GM12878 (cell line): ENCODE measurements at regions not wholly inside any gene's neighbourhood (a gene's known extent, or its start where the extent isn't known, plus 50 kb on each side); places are given as distances from the start of the nearest gene placed in this dataset.

ENCODE experiments used
- ATAC-seq: fragments of 200-7000 bp; cut with Tn5 transposase; 3 replicates; pipeline ENCODE4 v1.9.1; 2020; ENCODE audit warnings: mild to moderate bottlenecking, moderate library complexity
- BruUV-seq: library from RNA; stranded (reverse); fragments of 400-500 nt; replicated peaks from 2 replicates; lab custom pipeline; 2021; lab: Mats Ljungman, UMichigan
- CTCF ChIA-PET: fragments of 300-600 bp; sonication (Branson Sonifier 250); formaldehyde crosslinking; extraction: SDS; loops from one replicate; lab custom pipeline; 2021; ENCODE audit warnings: inconsistent platforms; lab: Yijun Ruan, JAX
- POLR2A ChIA-PET: fragments of 350-600 bp; formaldehyde crosslinking; extraction: SDS; loops from one replicate; lab custom pipeline; 2021; ENCODE audit warnings: inconsistent platforms; lab: Charles Lee
- RAD21 ChIA-PET: fragments of 300-600 bp; sonication (Branson Sonifier 250); formaldehyde crosslinking; loops from one replicate; lab custom pipeline; 2023; ENCODE audit warnings: antibody characterized with exemption; ENCODE audit not compliant: unreplicated experiment; lab: Charles Lee
- SMC1A ChIA-PET: fragments of 300-600 bp; sonication (Branson Sonifier 250); formaldehyde crosslinking; loops from one replicate; lab custom pipeline; 2023; ENCODE audit not compliant: unreplicated experiment, uncharacterized antibody; lab: Charles Lee
- DNase-seq: peaks from one replicate; pipeline ENCODE4 v3.0.0-alpha.2; 2011; ENCODE audit warnings: low read depth, low spot score
- FAIRE-seq: peaks from 3 replicates; lab custom pipeline; 2011; peaks lifted over from hg19 to GRCh38; lab: Jason Lieb, UNC
- H2AFZ ChIP-seq: 2 replicates; pipeline ENCODE4 v1.6.0; 2011; ENCODE audit warnings: low read depth, low read length, control low read depth; ENCODE audit not compliant: control insufficient read depth
- H3K27ac ChIP-seq: 2 replicates; pipeline ENCODE4 v1.5.1; 2011; ENCODE audit warnings: control low read depth; ENCODE audit not compliant: control insufficient read depth, insufficient read depth
- H3K27me3 ChIP-seq, 2 experiments: replicated peaks in 1 of 2; 2 replicates each; pipeline versions ENCODE4 v1.6.0 to v1.6.1; 2011; ENCODE audit warnings: low read length in 1 of 2; ENCODE audit not compliant: control insufficient read depth in 2 of 2, insufficient read depth in 2 of 2
- H3K36me3 ChIP-seq, 2 experiments: 2 replicates each; pipeline ENCODE4 v1.5.1; 2011; ENCODE audit warnings: low read length in 1 of 2; ENCODE audit not compliant: control insufficient read depth in 2 of 2, insufficient read depth in 2 of 2
- H3K4me1 ChIP-seq: 2 replicates; pipeline ENCODE4 v1.6.1; 2011; ENCODE audit warnings: mild to moderate bottlenecking, low read length, moderate library complexity, mixed read lengths; ENCODE audit not compliant: control insufficient read depth, insufficient read depth
- H3K4me2 ChIP-seq: 2 replicates; pipeline ENCODE4 v1.6.0; 2011; ENCODE audit warnings: control low read depth; ENCODE audit not compliant: control insufficient read depth, insufficient read depth
- H3K4me3 ChIP-seq: fragments of 200-600 bp; sonication (generic); 2 replicates; pipeline ENCODE4 v1.5.1; 2016
- H3K79me2 ChIP-seq: 2 replicates; pipeline ENCODE4 v1.6.0; 2011; ENCODE audit warnings: low read length; ENCODE audit not compliant: control insufficient read depth, insufficient read depth
- H3K9ac ChIP-seq: 2 replicates; pipeline ENCODE4 v1.8.0; 2011; ENCODE audit warnings: low read length, control low read depth, mixed read lengths; ENCODE audit not compliant: control insufficient read depth, insufficient read depth
- H3K9me3 ChIP-seq: replicated peaks from 3 replicates; pipeline ENCODE4 v1.5.1; 2011; ENCODE audit warnings: mild to moderate bottlenecking, low read length; ENCODE audit not compliant: control insufficient read depth, insufficient read depth
- H4K20me1 ChIP-seq: 2 replicates; pipeline ENCODE4 v1.6.0; 2011; ENCODE audit not compliant: control insufficient read depth, insufficient read depth
- CHD4 ChIP-seq: fragments of 200-600 bp; sonication (generic); IDR thresholded peaks from 2 replicates; pipeline ENCODE4 v1.6.1; 2016; ENCODE audit warnings: mild to moderate bottlenecking
- DPF2 ChIP-seq: fragments of 450-650 bp; IDR thresholded peaks from 2 replicates; pipeline ENCODE4 v1.6.1; 2017; ENCODE audit warnings: mild to moderate bottlenecking
- FOS ChIP-seq: IDR thresholded peaks from 3 replicates; pipeline ENCODE4 v1.6.1; 2011; ENCODE audit warnings: borderline replicate concordance; ENCODE audit not compliant: insufficient read length; ENCODE audit errors: extremely low read depth
- MEF2A ChIP-seq: IDR thresholded peaks from 2 replicates; pipeline ENCODE4 v1.6.1; 2011; ENCODE audit warnings: low read depth, mild to moderate bottlenecking, low read length, moderate library complexity; ENCODE audit not compliant: insufficient read depth
- MTA3 ChIP-seq: IDR thresholded peaks from 2 replicates; pipeline ENCODE4 v1.6.1; 2012; ENCODE audit warnings: low read length, inconsistent platforms, borderline replicate concordance
- RCOR1 ChIP-seq: conservative IDR thresholded peaks from 2 replicates; pipeline ENCODE4 v1.6.1; 2012; ENCODE audit warnings: low read depth, low read length, improper control_type of control experiment
- SIN3A ChIP-seq: IDR thresholded peaks from 2 replicates; pipeline ENCODE4 v1.6.1; 2012; ENCODE audit warnings: low read depth, low read length, improper control_type of control experiment
- SMAD1 ChIP-seq: fragments of 450-650 bp; IDR thresholded peaks from 2 replicates; pipeline ENCODE4 v1.6.1; 2018; ENCODE audit warnings: mild to moderate bottlenecking, low read depth; ENCODE audit not compliant: partially characterized antibody
- SRF ChIP-seq, 2 experiments: IDR thresholded peaks; 2 replicates each; pipeline ENCODE4 v1.6.1; 2011; ENCODE audit warnings: low read depth in 2 of 2, low read length in 2 of 2, mild to moderate bottlenecking in 1 of 2, moderate library complexity in 1 of 2
- WRNIP1 ChIP-seq: IDR thresholded peaks from 2 replicates; pipeline ENCODE4 v1.6.1; 2011; ENCODE audit warnings: low read depth, low read length, improper control_type of control experiment, borderline replicate concordance
- ZSCAN29 ChIP-seq: fragments of 450-650 bp; IDR thresholded peaks from 2 replicates; pipeline ENCODE4 v1.6.1; 2017; ENCODE audit warnings: mild to moderate bottlenecking, moderate library complexity
- in situ Hi-C: fragments of 300-500 bp; cut with MboI; formaldehyde crosslinking; loops from 9 replicates; pipeline ENCODE4 v1.14.3; 2018; ENCODE audit warnings: mixed read lengths
- intact Hi-C: fragments of 100-400 bp; cut with micrococcal nuclease; formaldehyde crosslinking; loops from one replicate; pipeline ENCODE4 v1.14.2; 2022; ENCODE audit not compliant: unreplicated experiment
- TF ChIP-seq, protein P1 (sequence below): fragments of 450-650 bp; IDR thresholded peaks from 2 replicates; pipeline ENCODE4 v1.6.1; 2017; ENCODE audit warnings: antibody characterized with exemption, mild to moderate bottlenecking, moderate library complexity
- TF ChIP-seq, protein P2 (sequence below): fragments of 450-650 bp; IDR thresholded peaks from 2 replicates; pipeline ENCODE4 v1.6.1; 2017; ENCODE audit warnings: mild to moderate bottlenecking, low read depth, inconsistent platforms; ENCODE audit not compliant: poor library complexity, severe bottlenecking
- TF ChIP-seq, protein P3 (sequence below): fragments of 450-650 bp; IDR thresholded peaks from 2 replicates; pipeline ENCODE4 v1.6.1; 2017; ENCODE audit warnings: mild to moderate bottlenecking
- TF ChIP-seq, protein P4 (sequence below): IDR thresholded peaks from 2 replicates; pipeline ENCODE4 v1.6.1; 2011; ENCODE audit warnings: low read depth, mild to moderate bottlenecking, low read length, moderate library complexity, borderline replicate concordance; ENCODE audit errors: extremely low read depth

DNA sequence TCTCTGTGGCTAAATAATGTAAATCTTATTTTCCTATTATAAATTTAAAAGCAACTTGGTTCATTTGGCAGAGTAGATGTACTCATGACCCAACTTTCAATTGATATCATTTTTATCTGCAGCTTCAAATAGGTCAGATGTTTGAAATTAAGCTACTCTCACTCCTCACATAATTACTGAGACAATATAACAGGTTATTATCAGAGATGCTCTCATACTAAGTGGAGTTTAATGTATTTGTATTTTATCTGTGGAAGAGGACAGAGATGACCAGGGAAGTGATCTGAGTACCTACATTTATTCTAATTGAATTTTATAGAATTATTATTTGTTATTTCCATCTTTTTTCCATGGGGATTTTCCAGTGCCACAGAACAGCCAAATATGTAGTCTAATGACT, 177.4 kb upstream of the PRLR start:
- Histone ChIP-seq H3K27me3 (no peaks in the 10 kb centered on the region), H3K36me3 (no peaks in the 10 kb centered on the region), H3K79me2 (no peaks in the 10 kb centered on the region), H3K4me3 (no peak overlapping the region), H2AFZ (no peak overlapping the region), H4K20me1 (no peaks in the 10 kb centered on the region), H3K4me2 (no peak overlapping the region), H3K27ac (no peak overlapping the region), H3K9ac (no peak overlapping the region), H3K9me3 (no peaks in the 10 kb centered on the region; the same call in 2 of the 3 replicates), H3K4me1 (no peaks in the 10 kb centered on the region)
- in situ Hi-C loops = no loop called here
- ChIA-PET POLR2A (no interaction called here), CTCF (no interaction called here), RAD21 (no interaction called here), SMC1A (no interaction called here)
- FAIRE-seq (no peak), DNase-seq (no peak), ATAC-seq (no peak)
- TF ChIP-seq RCOR1 (no peak), SRF (IDR thresholded peaks at IDR 0.05; ENCODE audit: low read depth in 2 of 2, low read length in 2 of 2) (no peak), SIN3A (no peak), MTA3 (no peak), DPF2 (no peak), MEF2A (no peak), SMAD1 (no peak), WRNIP1 (no peak), ZSCAN29 (no peak), CHD4 (no peak), FOS (no peak)
- TF ChIP-seq, protein P1, sequence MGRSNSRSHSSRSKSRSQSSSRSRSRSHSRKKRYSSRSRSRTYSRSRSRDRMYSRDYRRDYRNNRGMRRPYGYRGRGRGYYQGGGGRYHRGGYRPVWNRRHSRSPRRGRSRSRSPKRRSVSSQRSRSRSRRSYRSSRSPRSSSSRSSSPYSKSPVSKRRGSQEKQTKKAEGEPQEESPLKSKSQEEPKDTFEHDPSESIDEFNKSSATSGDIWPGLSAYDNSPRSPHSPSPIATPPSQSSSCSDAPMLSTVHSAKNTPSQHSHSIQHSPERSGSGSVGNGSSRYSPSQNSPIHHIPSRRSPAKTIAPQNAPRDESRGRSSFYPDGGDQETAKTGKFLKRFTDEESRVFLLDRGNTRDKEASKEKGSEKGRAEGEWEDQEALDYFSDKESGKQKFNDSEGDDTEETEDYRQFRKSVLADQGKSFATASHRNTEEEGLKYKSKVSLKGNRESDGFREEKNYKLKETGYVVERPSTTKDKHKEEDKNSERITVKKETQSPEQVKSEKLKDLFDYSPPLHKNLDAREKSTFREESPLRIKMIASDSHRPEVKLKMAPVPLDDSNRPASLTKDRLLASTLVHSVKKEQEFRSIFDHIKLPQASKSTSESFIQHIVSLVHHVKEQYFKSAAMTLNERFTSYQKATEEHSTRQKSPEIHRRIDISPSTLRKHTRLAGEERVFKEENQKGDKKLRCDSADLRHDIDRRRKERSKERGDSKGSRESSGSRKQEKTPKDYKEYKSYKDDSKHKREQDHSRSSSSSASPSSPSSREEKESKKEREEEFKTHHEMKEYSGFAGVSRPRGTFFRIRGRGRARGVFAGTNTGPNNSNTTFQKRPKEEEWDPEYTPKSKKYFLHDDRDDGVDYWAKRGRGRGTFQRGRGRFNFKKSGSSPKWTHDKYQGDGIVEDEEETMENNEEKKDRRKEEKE = no peak
- TF ChIP-seq, protein P2, sequence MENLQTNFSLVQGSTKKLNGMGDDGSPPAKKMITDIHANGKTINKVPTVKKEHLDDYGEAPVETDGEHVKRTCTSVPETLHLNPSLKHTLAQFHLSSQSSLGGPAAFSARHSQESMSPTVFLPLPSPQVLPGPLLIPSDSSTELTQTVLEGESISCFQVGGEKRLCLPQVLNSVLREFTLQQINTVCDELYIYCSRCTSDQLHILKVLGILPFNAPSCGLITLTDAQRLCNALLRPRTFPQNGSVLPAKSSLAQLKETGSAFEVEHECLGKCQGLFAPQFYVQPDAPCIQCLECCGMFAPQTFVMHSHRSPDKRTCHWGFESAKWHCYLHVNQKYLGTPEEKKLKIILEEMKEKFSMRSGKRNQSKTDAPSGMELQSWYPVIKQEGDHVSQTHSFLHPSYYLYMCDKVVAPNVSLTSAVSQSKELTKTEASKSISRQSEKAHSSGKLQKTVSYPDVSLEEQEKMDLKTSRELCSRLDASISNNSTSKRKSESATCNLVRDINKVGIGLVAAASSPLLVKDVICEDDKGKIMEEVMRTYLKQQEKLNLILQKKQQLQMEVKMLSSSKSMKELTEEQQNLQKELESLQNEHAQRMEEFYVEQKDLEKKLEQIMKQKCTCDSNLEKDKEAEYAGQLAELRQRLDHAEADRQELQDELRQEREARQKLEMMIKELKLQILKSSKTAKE = no peak
- TF ChIP-seq, protein P3, sequence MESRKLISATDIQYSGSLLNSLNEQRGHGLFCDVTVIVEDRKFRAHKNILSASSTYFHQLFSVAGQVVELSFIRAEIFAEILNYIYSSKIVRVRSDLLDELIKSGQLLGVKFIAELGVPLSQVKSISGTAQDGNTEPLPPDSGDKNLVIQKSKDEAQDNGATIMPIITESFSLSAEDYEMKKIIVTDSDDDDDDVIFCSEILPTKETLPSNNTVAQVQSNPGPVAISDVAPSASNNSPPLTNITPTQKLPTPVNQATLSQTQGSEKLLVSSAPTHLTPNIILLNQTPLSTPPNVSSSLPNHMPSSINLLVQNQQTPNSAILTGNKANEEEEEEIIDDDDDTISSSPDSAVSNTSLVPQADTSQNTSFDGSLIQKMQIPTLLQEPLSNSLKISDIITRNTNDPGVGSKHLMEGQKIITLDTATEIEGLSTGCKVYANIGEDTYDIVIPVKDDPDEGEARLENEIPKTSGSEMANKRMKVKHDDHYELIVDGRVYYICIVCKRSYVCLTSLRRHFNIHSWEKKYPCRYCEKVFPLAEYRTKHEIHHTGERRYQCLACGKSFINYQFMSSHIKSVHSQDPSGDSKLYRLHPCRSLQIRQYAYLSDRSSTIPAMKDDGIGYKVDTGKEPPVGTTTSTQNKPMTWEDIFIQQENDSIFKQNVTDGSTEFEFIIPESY = no peak
- TF ChIP-seq, protein P4, sequence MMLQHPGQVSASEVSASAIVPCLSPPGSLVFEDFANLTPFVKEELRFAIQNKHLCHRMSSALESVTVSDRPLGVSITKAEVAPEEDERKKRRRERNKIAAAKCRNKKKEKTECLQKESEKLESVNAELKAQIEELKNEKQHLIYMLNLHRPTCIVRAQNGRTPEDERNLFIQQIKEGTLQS = no peak
- BruUV-seq = no TSS peak
- intact Hi-C loops = no loop called here
